ENCODE measurements at regions not wholly inside any gene's neighbourhood (a gene's known extent, or its start where the extent isn't known, plus 50 kb on each side); places are given as distances from the start of the nearest gene placed in this dataset.
A peak's percentile ranks its signal among the peaks of the same experiment; 100 is the strongest.

GRCh38 chr12:34198924-34199323 lies 176.6 kb downstream of the ALG10 start:
- Histone ChIP-seq H3K27ac (no peak overlapping the region), H3K36me3 (no peaks in the 10 kb centered on the region), H3K4me1 (no peaks in the 10 kb centered on the region), H3K9me3 (no peaks in the 10 kb centered on the region), H3K4me3 (no peak overlapping the region), H3K27me3 (no peaks in the 10 kb centered on the region)
- peak; percentile 55 for DNase-seq (ENCODE audit: low spot score)
- no peak for TF ChIP-seq CTCF (IDR thresholded peaks at IDR 0.05)

DNA sequence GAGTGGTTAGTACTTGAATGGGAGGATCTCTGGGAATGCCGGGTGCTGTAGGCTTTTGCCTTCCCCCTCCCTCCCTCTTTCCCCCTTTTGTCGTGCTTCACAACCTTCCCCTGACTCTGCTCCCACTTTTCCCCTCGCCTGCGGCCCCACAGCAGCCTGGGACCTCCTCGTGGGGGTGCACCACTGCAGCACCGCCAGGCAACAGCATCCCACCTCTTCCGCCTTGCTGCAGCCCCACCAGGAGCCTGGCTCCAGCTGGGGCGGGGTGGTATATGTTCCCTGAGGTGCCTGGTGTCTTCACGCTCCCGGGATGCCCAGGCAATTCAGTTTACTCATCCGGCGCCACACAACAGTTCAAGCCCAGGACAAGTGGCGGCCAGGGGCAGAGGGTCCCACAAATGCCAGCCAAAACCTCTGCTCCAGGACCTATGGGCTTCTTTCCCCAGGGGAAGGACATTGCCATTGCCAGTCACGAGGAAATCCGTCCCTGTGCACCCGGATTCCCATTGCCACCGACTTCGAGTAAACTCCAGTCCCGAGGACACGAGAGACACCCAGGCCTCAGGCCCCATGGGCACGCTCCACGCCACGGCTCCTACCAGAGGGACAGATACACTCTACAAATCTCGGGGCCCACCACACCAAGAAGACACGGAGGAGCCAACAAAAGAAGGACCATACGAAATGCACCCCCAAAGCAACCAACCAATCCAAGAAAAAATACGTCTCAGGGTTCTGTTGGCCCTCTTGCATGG lies 181.7 kb downstream of the ALG10 start:
- no peaks in the 10 kb centered on the region for H3K9me3 ChIP-seq
- no peak overlapping the region for H3K27ac ChIP-seq
- no peak for TF ChIP-seq CTCF (IDR thresholded peaks at IDR 0.05)
- H3K4me3 ChIP-seq, result no peak overlapping the region
- no peaks in the 10 kb centered on the region for H3K36me3 ChIP-seq
- DNase-seq (ENCODE audit: low spot score), result no peak
- no peaks in the 10 kb centered on the region for H3K27me3 ChIP-seq
- no peaks in the 10 kb centered on the region for H3K4me1 ChIP-seq

DNA sequence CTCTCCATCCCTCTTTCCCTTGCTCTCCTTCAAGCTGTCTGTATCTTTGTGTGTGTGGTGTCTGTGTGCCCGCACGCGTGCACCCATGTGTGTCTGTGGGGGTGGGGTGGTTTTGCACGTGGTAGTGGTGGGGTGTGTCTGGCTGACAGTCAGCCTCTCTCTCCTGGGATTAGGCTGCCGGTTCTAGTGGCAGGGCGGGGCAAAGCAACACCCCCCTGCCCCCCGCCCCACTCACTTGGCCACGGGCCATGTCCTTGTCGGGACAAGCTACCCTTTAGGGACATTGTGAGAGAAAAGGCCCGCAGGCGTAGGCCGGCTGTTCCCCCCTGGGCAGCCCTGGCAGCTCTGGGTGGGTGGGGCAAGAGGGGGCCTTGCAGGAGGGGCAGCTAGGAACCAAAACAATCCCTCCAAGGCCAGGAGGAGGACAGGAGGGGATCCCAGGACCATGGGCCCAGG lies 182.6 kb downstream of the ALG10 start:
- DNase-seq (ENCODE audit: low spot score), result no peak

GRCh38 chr12:34205401-34205800 lies 183.1 kb downstream of the ALG10 start:
- Histone ChIP-seq H3K27me3 (no peaks in the 10 kb centered on the region), H3K4me1 (no peaks in the 10 kb centered on the region), H3K9me3 (no peaks in the 10 kb centered on the region), H3K36me3 (no peaks in the 10 kb centered on the region), H3K27ac (no peak overlapping the region), H3K4me3 (no peak overlapping the region)
- no peak for TF ChIP-seq CTCF (IDR thresholded peaks at IDR 0.05)
- no peak for DNase-seq (ENCODE audit: low spot score)

More for the DNA sequence above, 182.6 kb downstream of the ALG10 start:
- no peaks in the 10 kb centered on the region for H3K27me3 ChIP-seq
- no peaks in the 10 kb centered on the region for H3K9me3 ChIP-seq
- H3K4me1 ChIP-seq, result no peaks in the 10 kb centered on the region
- H3K27ac ChIP-seq, result no peak overlapping the region
- no peaks in the 10 kb centered on the region for H3K36me3 ChIP-seq
- TF ChIP-seq CTCF (IDR thresholded peaks at IDR 0.05), result no peak
- H3K4me3 ChIP-seq, result no peak overlapping the region

DNA sequence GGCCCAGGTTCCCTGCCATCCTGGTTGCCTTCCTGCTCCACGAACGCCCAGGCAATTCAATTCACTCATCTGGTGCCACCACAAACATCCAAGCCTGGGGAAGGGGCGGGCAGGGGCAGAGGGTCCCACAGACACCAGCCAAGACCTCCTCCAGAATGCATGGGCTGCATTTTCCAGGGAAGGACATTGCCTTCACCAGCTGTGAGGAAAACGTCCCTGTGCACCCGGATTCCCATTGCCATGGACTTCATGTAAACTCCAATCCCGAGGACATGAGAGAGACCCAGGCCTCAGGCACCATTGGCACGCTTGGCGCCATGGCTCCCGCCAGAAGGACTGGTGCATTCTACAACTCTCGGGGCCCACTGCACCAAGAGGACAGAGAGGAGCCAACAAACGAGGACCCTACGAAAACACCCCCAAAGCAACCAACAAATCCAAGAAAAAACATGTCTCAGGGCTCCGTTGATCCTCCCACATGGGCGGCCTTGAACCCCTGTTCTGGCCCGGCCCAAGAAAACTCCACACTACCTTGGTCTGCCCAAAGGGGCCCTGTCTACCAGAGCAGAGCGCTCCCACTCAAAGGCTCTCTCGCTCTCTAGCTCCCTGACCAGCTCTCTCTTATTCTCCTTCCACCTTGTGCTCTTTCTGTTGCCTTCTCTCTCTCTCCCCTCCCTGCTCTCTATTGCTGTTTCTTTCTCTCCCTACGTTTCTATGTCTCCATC lies 183.9 kb downstream of the ALG10 start:
- Histone ChIP-seq H3K27ac (no peak overlapping the region), H3K27me3 (no peaks in the 10 kb centered on the region), H3K4me1 (no peaks in the 10 kb centered on the region), H3K4me3 (no peak overlapping the region), H3K9me3 (no peaks in the 10 kb centered on the region), H3K36me3 (no peaks in the 10 kb centered on the region)
- no peak for TF ChIP-seq CTCF (IDR thresholded peaks at IDR 0.05)
- DNase-seq (ENCODE audit: low spot score), result no peak

Data from right atrium auricular region (tissue), 2 donors.